GM23338 (cell line): ENCODE measurements at regions not wholly inside any gene's neighbourhood (a gene's known extent, or its start where the extent isn't known, plus 50 kb on each side); places are given as distances from the start of the nearest gene placed in this dataset.

Source experiments
- CREB1 ChIP-seq: fragments of 250-450 bp; sonication (Bioruptor Pico); IDR thresholded peaks from 2 replicates; pipeline ENCODE4 v1.5.0; 2020; ENCODE audit warnings: low read depth, mild to moderate bottlenecking, moderate library complexity
- CTCF ChIP-seq, 2 experiments: fragments of 200-600 bp in 1 of 2; sonication (generic) in 1 of 2; conservative IDR thresholded peaks; 2 replicates each; pipeline versions ENCODE4 v1.5.1 to v1.6.1; 2016 to 2017; ENCODE audit warnings: antibody characterized with exemption in 2 of 2, low read depth in 2 of 2, mild to moderate bottlenecking in 2 of 2, moderate library complexity in 1 of 2
- ETS1 ChIP-seq: IDR thresholded peaks from 2 replicates; pipeline ENCODE4 v1.6.1; 2016; ENCODE audit warnings: antibody characterized with exemption
- EZH2 ChIP-seq: fragments of 200-600 bp; sonication (generic); IDR thresholded peaks from one replicate; pipeline ENCODE4 v1.8.0; 2017; ENCODE audit warnings: antibody characterized with exemption, mild to moderate bottlenecking, low read depth; ENCODE audit not compliant: unreplicated experiment
- EZH2phosphoT487 ChIP-seq: fragments of 200-600 bp; sonication (generic); IDR thresholded peaks from one replicate; pipeline ENCODE4 v1.8.1; 2018; ENCODE audit warnings: antibody characterized with exemption; ENCODE audit not compliant: unreplicated experiment
- JUNB ChIP-seq: IDR thresholded peaks from one replicate; pipeline ENCODE4 v1.6.1; 2016; ENCODE audit warnings: antibody characterized with exemption; ENCODE audit not compliant: unreplicated experiment
- NANOG ChIP-seq: IDR thresholded peaks from 2 replicates; pipeline ENCODE4 v1.6.1; 2016; ENCODE audit warnings: antibody characterized with exemption, borderline replicate concordance
- POLR2AphosphoS5 ChIP-seq: IDR thresholded peaks from 2 replicates; pipeline ENCODE4 v1.6.1; 2016; ENCODE audit warnings: antibody characterized with exemption, low read depth
- REST ChIP-seq: IDR thresholded peaks from one replicate; pipeline ENCODE4 v1.6.1; 2018; ENCODE audit warnings: antibody characterized with exemption; ENCODE audit not compliant: unreplicated experiment
- STAT1 ChIP-seq: IDR thresholded peaks from one replicate; pipeline ENCODE4 v1.6.1; 2016; ENCODE audit warnings: antibody characterized with exemption; ENCODE audit not compliant: unreplicated experiment
- ZNF114 ChIP-seq: fragments of 250-450 bp; sonication (Bioruptor Pico); IDR thresholded peaks from 2 replicates; pipeline ENCODE4 v1.5.0; 2020; ENCODE audit warnings: mild to moderate bottlenecking, moderate library complexity
- ZNF331 ChIP-seq: fragments of 250-450 bp; sonication (Bioruptor Pico); IDR thresholded peaks from 2 replicates; pipeline ENCODE4 v1.5.0; 2020; ENCODE audit warnings: low read depth, mild to moderate bottlenecking, moderate library complexity

- TF ChIP-seq REST (no peak), EZH2 (no peak), CTCF (conservative IDR thresholded peaks at IDR 0.05; ENCODE audit: low read depth in 2 of 2) (no peak), JUNB (no peak), ZNF114 (CRISPR knock-in tag) (no peak), EZH2phosphoT487 (no peak), POLR2AphosphoS5 (no peak), CREB1 (CRISPR knock-in tag) (no peak), NANOG (no peak), ZNF331 (no peak), STAT1 (no peak), ETS1 (no peak)
These were observed 281.8 kb upstream of the UGT8 start for GRCh38 chr4:114316789-114317188.
